ENCODE measurements at regions not wholly inside any gene's neighbourhood (a gene's known extent, or its start where the extent isn't known, plus 50 kb on each side); places are given as distances from the start of the nearest gene placed in this dataset.

GRCh38 chr12:65540140-65540539, 261.7 kb downstream of the MSRB3 start:
- TF ChIP-seq NR2C2 (CRISPR knock-in tag; IDR thresholded peaks at IDR 0.05) (no peak), NR2C2 (tag; IDR thresholded peaks at IDR 0.05) (no peak), BRCA1 (IDR thresholded peaks at IDR 0.05) (no peak), BRCA1 (CRISPR knock-in tag; IDR thresholded peaks at IDR 0.05) (no peak), NR3C1 (CRISPR knock-in tag; IDR thresholded peaks at IDR 0.05) (no peak), E2F5 (CRISPR knock-in tag; IDR thresholded peaks at IDR 0.05) (no peak), JUND (IDR thresholded peaks at IDR 0.05; ENCODE audit: borderline replicate concordance, low read depth, low read length) (no peak), JUND (tag; IDR thresholded peaks at IDR 0.05; ENCODE audit: borderline replicate concordance, low read depth, low read length) (no peak), CHD7 (IDR thresholded peaks at IDR 0.05; ENCODE audit: low read depth, low read length) (no peak), THRA (IDR thresholded peaks at IDR 0.05) (no peak), E2F6 (IDR thresholded peaks at IDR 0.05; ENCODE audit: borderline replicate concordance in 1 of 2, extremely low read depth in 1 of 2, insufficient read depth in 1 of 2, insufficient read length in 1 of 2, low read depth in 1 of 2, low read length in 1 of 2, poor library complexity in 1 of 2, severe bottlenecking in 1 of 2) (no peak), MLX (CRISPR knock-in tag; conservative IDR thresholded peaks at IDR 0.05) (no peak), FOS (IDR thresholded peaks at IDR 0.05; ENCODE audit: extremely low read depth, insufficient read length) (no peak), CTCF (IDR thresholded peaks at IDR 0.05 in 2 of 3, conservative IDR thresholded peaks at IDR 0.05 in 1 of 3; ENCODE audit: insufficient read depth in 2 of 3, low read depth in 1 of 3, low read length in 3 of 3) (no peak)
